IMR-90 (cell line): ENCODE measurements at regions not wholly inside any gene's neighbourhood (a gene's known extent, or its start where the extent isn't known, plus 50 kb on each side); places are given as distances from the start of the nearest gene placed in this dataset.

Source experiments
- ATAC-seq: fragments of 200-7000 bp; cut with Tn5 transposase; 2 replicates; pipeline ENCODE4 v1.9.1; 2020; ENCODE audit warnings: low read depth, mild to moderate bottlenecking, moderate library complexity
- BruUV-seq: library from RNA; stranded (reverse); fragments of 400-500 nt; replicated peaks from 2 replicates; lab custom pipeline; 2021; lab: Mats Ljungman, UMichigan
- CTCF ChIA-PET: fragments of 300-600 bp; formaldehyde crosslinking; extraction: SDS; loops from one replicate; lab custom pipeline; 2021; ENCODE audit warnings: antibody characterized with exemption; lab: Yijun Ruan, JAX
- POLR2A ChIA-PET: fragments of 300-600 bp; sonication (Branson Sonifier 250); formaldehyde crosslinking; loops from one replicate; lab custom pipeline; 2022; ENCODE audit warnings: antibody characterized with exemption; ENCODE audit not compliant: unreplicated experiment; lab: Charles Lee
- DNase-seq: peaks from one replicate; pipeline ENCODE4 v3.0.0; 2013
- H2AFZ ChIP-seq: replicated peaks from 2 replicates; pipeline ENCODE3; 2013; ENCODE audit warnings: low read length, mild to moderate bottlenecking; ENCODE audit not compliant: poor library complexity
- H2AK5ac ChIP-seq: 2 replicates; pipeline ENCODE4 v1.6.1; 2013; ENCODE audit warnings: low read depth, low read length, inconsistent platforms
- H2AK9ac ChIP-seq: replicated peaks from 2 replicates; pipeline ENCODE3; 2013; ENCODE audit warnings: mild to moderate bottlenecking, low read depth, low read length, moderate library complexity; ENCODE audit not compliant: poor library complexity
- H2BK120ac ChIP-seq: 2 replicates; pipeline ENCODE4 v1.6.1; 2013; ENCODE audit warnings: low read depth, low read length, inconsistent platforms
- H2BK15ac ChIP-seq: 3 replicates; pipeline ENCODE4 v1.6.1; 2013; ENCODE audit warnings: low read depth, low read length, inconsistent platforms
- H2BK20ac ChIP-seq: 2 replicates; pipeline ENCODE4 v1.6.1; 2013; ENCODE audit warnings: low read depth, mild to moderate bottlenecking, inconsistent platforms, low read length, moderate library complexity
- H2BK5ac ChIP-seq: 2 replicates; pipeline ENCODE4 v1.6.1; 2013; ENCODE audit warnings: mild to moderate bottlenecking, low read depth, low read length, inconsistent platforms; ENCODE audit not compliant: poor library complexity, severe bottlenecking
- H3K14ac ChIP-seq: replicated peaks from 2 replicates; pipeline ENCODE4 v1.6.1; 2013; ENCODE audit warnings: low read depth, low read length, inconsistent platforms
- H3K18ac ChIP-seq: 2 replicates; pipeline ENCODE4 v1.6.1; 2013; ENCODE audit warnings: low read depth, low read length, control low read depth
- H3K23ac ChIP-seq: 2 replicates; pipeline ENCODE4 v1.6.1; 2013; ENCODE audit warnings: low read depth, low read length, inconsistent platforms
- H3K27ac ChIP-seq: 2 replicates; pipeline ENCODE4 v1.5.1; 2013; ENCODE audit warnings: mild to moderate bottlenecking, control low read depth, low read length; ENCODE audit not compliant: insufficient read depth
- H3K27me3 ChIP-seq: 2 replicates; pipeline ENCODE4 v1.6.1; 2013; ENCODE audit warnings: low read length; ENCODE audit not compliant: control insufficient read depth, insufficient read depth
- H3K36me3 ChIP-seq: 2 replicates; pipeline ENCODE4 v1.6.1; 2013; ENCODE audit warnings: low read length, mixed read lengths; ENCODE audit not compliant: control insufficient read depth, insufficient read depth
- H3K4ac ChIP-seq: 2 replicates; pipeline ENCODE4 v1.6.1; 2013; ENCODE audit warnings: low read depth, low read length, inconsistent platforms
- H3K4me1 ChIP-seq: 2 replicates; pipeline ENCODE4 v1.6.1; 2013; ENCODE audit warnings: low read length, mixed read lengths; ENCODE audit not compliant: control insufficient read depth, insufficient read depth
- H3K4me2 ChIP-seq: 2 replicates; pipeline ENCODE4 v1.6.1; 2013; ENCODE audit warnings: low read depth, mild to moderate bottlenecking, control low read depth, low read length, moderate library complexity
- H3K4me3 ChIP-seq: 2 replicates; pipeline ENCODE4 v1.5.1; 2013; ENCODE audit warnings: low read depth, mild to moderate bottlenecking, control low read depth, low read length, moderate library complexity; ENCODE audit not compliant: insufficient read depth
- H3K56ac ChIP-seq: 2 replicates; pipeline ENCODE4 v1.6.1; 2013; ENCODE audit warnings: low read length, inconsistent platforms; ENCODE audit not compliant: insufficient read depth; ENCODE audit errors: extremely low read depth
- H3K79me1 ChIP-seq, 2 experiments: 2 replicates each; pipeline ENCODE4 v1.6.1; 2013; ENCODE audit warnings: low read length in 2 of 2, inconsistent platforms in 1 of 2, low read depth in 1 of 2
- H3K9ac ChIP-seq: 2 replicates; pipeline ENCODE4 v1.6.1; 2013; ENCODE audit warnings: low read depth, low read length, control low read depth
- H3K9me1 ChIP-seq: 2 replicates; pipeline ENCODE4 v1.6.1; 2013; ENCODE audit warnings: low read length, inconsistent platforms; ENCODE audit not compliant: insufficient read depth
- H3K9me3 ChIP-seq: 2 replicates; pipeline ENCODE4 v1.6.1; 2013; ENCODE audit warnings: low read length; ENCODE audit not compliant: control insufficient read depth, insufficient read depth
- H4K20me1 ChIP-seq: 2 replicates; pipeline ENCODE4 v1.6.1; 2013; ENCODE audit warnings: low read length, inconsistent platforms; ENCODE audit not compliant: insufficient read depth
- H4K5ac ChIP-seq: 2 replicates; pipeline ENCODE4 v1.6.1; 2013; ENCODE audit warnings: mild to moderate bottlenecking, low read depth, low read length, control low read depth
- H4K8ac ChIP-seq, 2 experiments: 2 replicates each; pipeline ENCODE4 v1.6.1; 2013; ENCODE audit warnings: low read depth in 2 of 2, low read length in 2 of 2, control low read depth in 1 of 2, inconsistent platforms in 1 of 2
- H4K91ac ChIP-seq: 2 replicates; pipeline ENCODE4 v1.6.1; 2013; ENCODE audit warnings: low read depth, low read length, inconsistent platforms; ENCODE audit not compliant: insufficient read depth
- BHLHE40 ChIP-seq: fragments of 150-350 bp; IDR thresholded peaks from 2 replicates; pipeline ENCODE4 v1.6.1; 2016; ENCODE audit warnings: mild to moderate bottlenecking, low read depth, low read length
- CEBPB ChIP-seq: IDR thresholded peaks from 2 replicates; pipeline ENCODE4 v1.6.1; 2012; ENCODE audit warnings: low read depth, low read length, improper control_type of control experiment
- CHD1 ChIP-seq: IDR thresholded peaks from 2 replicates; pipeline ENCODE4 v1.6.1; 2012; ENCODE audit warnings: low read depth, low read length, improper control_type of control experiment
- FOS ChIP-seq: fragments of 150-350 bp; IDR thresholded peaks from 2 replicates; pipeline ENCODE4 v1.6.1; 2016; ENCODE audit warnings: low read depth, low read length
- MAFK ChIP-seq: IDR thresholded peaks from 2 replicates; pipeline ENCODE4 v1.6.1; 2012; ENCODE audit warnings: low read depth, low read length, improper control_type of control experiment
- MAZ ChIP-seq: IDR thresholded peaks from 2 replicates; pipeline ENCODE4 v1.6.1; 2012; ENCODE audit warnings: low read depth, mild to moderate bottlenecking, low read length, improper control_type of control experiment, moderate library complexity, borderline replicate concordance
- MXI1 ChIP-seq: IDR thresholded peaks from 2 replicates; pipeline ENCODE4 v1.6.1; 2012; ENCODE audit warnings: low read depth, mild to moderate bottlenecking, low read length, moderate library complexity, borderline replicate concordance
- NFE2L2 ChIP-seq: fragments of 150-350 bp; IDR thresholded peaks from 2 replicates; pipeline ENCODE4 v1.6.1; 2016; ENCODE audit warnings: low read depth, mild to moderate bottlenecking, low read length
- POLR2A ChIP-seq: IDR thresholded peaks from 2 replicates; pipeline ENCODE4 v1.6.1; 2012; ENCODE audit warnings: mild to moderate bottlenecking, low read depth, low read length
- RAD21 ChIP-seq: IDR thresholded peaks from 2 replicates; pipeline ENCODE4 v1.6.1; 2012; ENCODE audit warnings: low read length, improper control_type of control experiment
- RCOR1 ChIP-seq: IDR thresholded peaks from 2 replicates; pipeline ENCODE4 v1.6.1; 2012; ENCODE audit warnings: mild to moderate bottlenecking, low read length, improper control_type of control experiment; ENCODE audit not compliant: insufficient replicate concordance
- RFX5 ChIP-seq: IDR thresholded peaks from 2 replicates; pipeline ENCODE4 v1.8.0; 2012; ENCODE audit warnings: low read depth, mild to moderate bottlenecking, low read length, moderate library complexity
- SMC3 ChIP-seq: fragments of 150-350 bp; IDR thresholded peaks from 2 replicates; pipeline ENCODE4 v1.6.1; 2016; ENCODE audit warnings: low read depth, mild to moderate bottlenecking, antibody characterized with exemption, low read length, moderate library complexity
- WGBS, 2 experiments: methylation state at CpG; one replicate each; pipeline versions ENCODE4 v1.1.5 to v1.1.7; 2013; ENCODE audit warnings: missing lambda C conversion rate in 2 of 2; ENCODE audit not compliant: insufficient read length in 1 of 2; ENCODE audit errors: extremely low coverage in 2 of 2; 5-methylcytosine and 5-hydroxymethylcytosine counted together
- dilution Hi-C: fragments of 300-500 bp; cut with HindIII; formaldehyde crosslinking; loops from one replicate; pipeline ENCODE4 v1.14.3; 2018; ENCODE audit warnings: low sequenced_read_pairs; ENCODE audit not compliant: unreplicated experiment
- in situ Hi-C: fragments of 300-500 bp; cut with MboI; formaldehyde crosslinking; loops from 3 replicates; pipeline ENCODE4 v1.14.3; 2019; ENCODE audit warnings: low sequenced_read_pairs, inconsistent platforms, mixed read lengths
- intact Hi-C: fragments of 100-400 bp; cut with micrococcal nuclease; formaldehyde crosslinking; loops from 2 replicates; pipeline ENCODE4 v1.10.0; 2022
- TF ChIP-seq, protein P1 (sequence below): conservative IDR thresholded peaks from 2 replicates; pipeline ENCODE4 v1.5.1; 2012; ENCODE audit warnings: mild to moderate bottlenecking, low read depth, low read length, improper control_type of control experiment
- TF ChIP-seq, protein P2 (sequence below): fragments of 150-350 bp; IDR thresholded peaks from 2 replicates; pipeline ENCODE4 v1.6.1; 2017; ENCODE audit warnings: mild to moderate bottlenecking, antibody characterized with exemption, low read length, low read depth
- TF ChIP-seq, protein P3 (sequence below): fragments of 150-350 bp; IDR thresholded peaks from 2 replicates; pipeline ENCODE4 v1.6.1; 2016; ENCODE audit warnings: low read depth, mild to moderate bottlenecking, low read length, moderate library complexity, borderline replicate concordance

DNA sequence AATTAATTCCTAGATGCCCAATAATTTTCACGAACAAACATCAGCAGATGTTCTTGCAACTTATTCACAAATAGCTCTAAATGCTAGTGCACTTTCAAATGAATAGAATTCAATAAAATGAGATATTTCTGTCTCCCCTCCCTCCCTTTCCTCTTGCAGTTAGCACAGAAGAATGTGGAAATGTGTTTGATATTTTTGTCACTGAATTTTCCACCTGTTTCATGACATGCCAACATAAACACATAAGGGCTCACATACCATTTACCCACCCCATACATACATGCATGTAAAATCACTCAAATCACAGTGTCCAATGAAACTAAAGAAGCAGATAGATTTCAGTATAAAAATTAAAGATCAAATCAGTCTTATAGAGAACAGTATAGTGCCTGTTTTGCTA, 746.9 kb upstream of the MARCKS start:
- H2BK120ac ChIP-seq = no peak overlapping the region
- ChIA-PET CTCF (no interaction called here), POLR2A (no interaction called here)
- no CpG with 5 or more reads among the region's 1 CpG for WGBS, 2 experiments
- no peaks in the 10 kb centered on the region for H3K9me1 ChIP-seq
- no peaks in the 10 kb centered on the region for H4K20me1 ChIP-seq
- no peak overlapping the region for H2AK9ac ChIP-seq
- peaks cover 3% of the 10 kb centered on the region; the same call in 1 of the 2 replicates for H3K9me3 ChIP-seq
- no peak overlapping the region for H4K5ac ChIP-seq
- H3K4me3 ChIP-seq = no peak overlapping the region
- no peaks in the 10 kb centered on the region for H3K27me3 ChIP-seq
- H3K18ac ChIP-seq = no peak overlapping the region
- H3K4me2 ChIP-seq = no peak overlapping the region
- no peaks in the 10 kb centered on the region for H3K79me1 ChIP-seq
- H3K14ac ChIP-seq = no peak overlapping the region
- H2BK5ac ChIP-seq = no peak overlapping the region
- no peak overlapping the region for H3K56ac ChIP-seq
- no peak overlapping the region for H3K27ac ChIP-seq
- intact Hi-C loops (loop anchor here (10.0 kb wide), 1 partner anchor 95 kb away; no protein-coding TSS in a partner anchor), dilution Hi-C loops (no loop called here), in situ Hi-C loops (no loop called here)
- no peak overlapping the region for H2BK20ac ChIP-seq
- BruUV-seq = no TSS peak
- no peak overlapping the region for H4K91ac ChIP-seq
- no peak for DNase-seq
- H4K8ac ChIP-seq = no peak overlapping the region
- H2AK5ac ChIP-seq = no peak overlapping the region
- ATAC-seq = no peak
- TF ChIP-seq SMC3 = no peak
- no peak for TF ChIP-seq MAFK
- TF ChIP-seq CEBPB = no peak
- TF ChIP-seq, protein P1, sequence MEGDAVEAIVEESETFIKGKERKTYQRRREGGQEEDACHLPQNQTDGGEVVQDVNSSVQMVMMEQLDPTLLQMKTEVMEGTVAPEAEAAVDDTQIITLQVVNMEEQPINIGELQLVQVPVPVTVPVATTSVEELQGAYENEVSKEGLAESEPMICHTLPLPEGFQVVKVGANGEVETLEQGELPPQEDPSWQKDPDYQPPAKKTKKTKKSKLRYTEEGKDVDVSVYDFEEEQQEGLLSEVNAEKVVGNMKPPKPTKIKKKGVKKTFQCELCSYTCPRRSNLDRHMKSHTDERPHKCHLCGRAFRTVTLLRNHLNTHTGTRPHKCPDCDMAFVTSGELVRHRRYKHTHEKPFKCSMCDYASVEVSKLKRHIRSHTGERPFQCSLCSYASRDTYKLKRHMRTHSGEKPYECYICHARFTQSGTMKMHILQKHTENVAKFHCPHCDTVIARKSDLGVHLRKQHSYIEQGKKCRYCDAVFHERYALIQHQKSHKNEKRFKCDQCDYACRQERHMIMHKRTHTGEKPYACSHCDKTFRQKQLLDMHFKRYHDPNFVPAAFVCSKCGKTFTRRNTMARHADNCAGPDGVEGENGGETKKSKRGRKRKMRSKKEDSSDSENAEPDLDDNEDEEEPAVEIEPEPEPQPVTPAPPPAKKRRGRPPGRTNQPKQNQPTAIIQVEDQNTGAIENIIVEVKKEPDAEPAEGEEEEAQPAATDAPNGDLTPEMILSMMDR = no peak
- TF ChIP-seq RAD21 = no peak
- no peak for TF ChIP-seq POLR2A
- TF ChIP-seq, protein P2, sequence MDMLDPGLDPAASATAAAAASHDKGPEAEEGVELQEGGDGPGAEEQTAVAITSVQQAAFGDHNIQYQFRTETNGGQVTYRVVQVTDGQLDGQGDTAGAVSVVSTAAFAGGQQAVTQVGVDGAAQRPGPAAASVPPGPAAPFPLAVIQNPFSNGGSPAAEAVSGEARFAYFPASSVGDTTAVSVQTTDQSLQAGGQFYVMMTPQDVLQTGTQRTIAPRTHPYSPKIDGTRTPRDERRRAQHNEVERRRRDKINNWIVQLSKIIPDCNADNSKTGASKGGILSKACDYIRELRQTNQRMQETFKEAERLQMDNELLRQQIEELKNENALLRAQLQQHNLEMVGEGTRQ = no peak
- TF ChIP-seq MAZ = no peak
- TF ChIP-seq CHD1 = no peak
- no peak for TF ChIP-seq RFX5
- TF ChIP-seq NFE2L2 = no peak
- TF ChIP-seq, protein P3, sequence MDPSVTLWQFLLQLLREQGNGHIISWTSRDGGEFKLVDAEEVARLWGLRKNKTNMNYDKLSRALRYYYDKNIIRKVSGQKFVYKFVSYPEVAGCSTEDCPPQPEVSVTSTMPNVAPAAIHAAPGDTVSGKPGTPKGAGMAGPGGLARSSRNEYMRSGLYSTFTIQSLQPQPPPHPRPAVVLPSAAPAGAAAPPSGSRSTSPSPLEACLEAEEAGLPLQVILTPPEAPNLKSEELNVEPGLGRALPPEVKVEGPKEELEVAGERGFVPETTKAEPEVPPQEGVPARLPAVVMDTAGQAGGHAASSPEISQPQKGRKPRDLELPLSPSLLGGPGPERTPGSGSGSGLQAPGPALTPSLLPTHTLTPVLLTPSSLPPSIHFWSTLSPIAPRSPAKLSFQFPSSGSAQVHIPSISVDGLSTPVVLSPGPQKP = no peak
- no peak for TF ChIP-seq RCOR1
- TF ChIP-seq BHLHE40 = no peak
- no peak for TF ChIP-seq MXI1
- no peak for TF ChIP-seq FOS
- no peaks in the 10 kb centered on the region for H3K36me3 ChIP-seq
- no peaks in the 10 kb centered on the region for H3K4me1 ChIP-seq
- H2AFZ ChIP-seq = no peak overlapping the region
- H2BK15ac ChIP-seq = no peak overlapping the region
- H3K23ac ChIP-seq = no peak overlapping the region
- H3K9ac ChIP-seq = no peak overlapping the region
- H3K4ac ChIP-seq = no peak overlapping the region
